NOMO-1 treated with DMSO at 0.1 percent for 48 hours (cell line): ENCODE measurements at regions not wholly inside any gene's neighbourhood (a gene's known extent, or its start where the extent isn't known, plus 50 kb on each side); places are given as distances from the start of the nearest gene placed in this dataset.
"Not testable (repeated sequence)": the region's sequence is repeated elsewhere in the genome, so short reads cannot be mapped to it uniquely, and the experiment has no call there.

Experiments
- DNase-seq: peaks from one replicate; lab custom pipeline; 2025; ENCODE audit not compliant: unreplicated experiment; lab: John Stamatoyannopoulos, UW

GRCh38 chr5:6241056-6241455 lies 137.3 kb downstream of the MED10 start:
- DNase-seq = not testable (repeated sequence)

GRCh38 chr5:6236858-6237481 lies 141.4 kb downstream of the MED10 start:
- DNase-seq = no peak

GRCh38 chr5:6236170-6236793 lies 142.1 kb downstream of the MED10 start:
- no peak for DNase-seq

- DNase-seq = no peak
Observed at GRCh38 chr5:6235726-6236125, 142.6 kb downstream of the MED10 start.

GRCh38 chr5:6228257-6229250 lies 149.8 kb downstream of the MED10 start:
- DNase-seq = no peak

- DNase-seq = no peak
Observed at GRCh38 chr5:6225121-6225607, 153.2 kb downstream of the MED10 start.

- DNase-seq = no peak
Observed at GRCh38 chr5:6224406-6224805, 153.9 kb downstream of the MED10 start.

- DNase-seq = no peak
Observed at GRCh38 chr5:6222899-6223298, 155.4 kb downstream of the MED10 start.

- no peak for DNase-seq
Observed at GRCh38 chr5:6222121-6222520, 156.2 kb downstream of the MED10 start.

GRCh38 chr5:6221141-6221626 lies 157.2 kb downstream of the MED10 start:
- DNase-seq = no peak

GRCh38 chr5:6220346-6221088 lies 157.8 kb downstream of the MED10 start:
- DNase-seq = no peak

- DNase-seq = no peak
Observed at GRCh38 chr5:6218517-6218916, 159.8 kb downstream of the MED10 start.

- no peak for DNase-seq
Observed at GRCh38 chr5:6218116-6218515, 160.2 kb downstream of the MED10 start.

GRCh38 chr5:6216471-6217075 lies 161.8 kb downstream of the MED10 start:
- DNase-seq = no peak

- no peak for DNase-seq
Observed at GRCh38 chr5:6215891-6216290, 162.5 kb downstream of the MED10 start.

GRCh38 chr5:6212244-6212643 lies 166.1 kb downstream of the MED10 start:
- DNase-seq = no peak

- no peak for DNase-seq
Observed at GRCh38 chr5:6206501-6206900, 171.8 kb downstream of the MED10 start.

GRCh38 chr5:6202968-6203365 lies 175.4 kb downstream of the MED10 start:
- no peak for DNase-seq

GRCh38 chr5:6202149-6202967 lies 176.0 kb downstream of the MED10 start:
- DNase-seq = no peak

- DNase-seq = no peak
Observed at GRCh38 chr5:6201631-6202030, 176.7 kb downstream of the MED10 start.
